B cell (primary cell): ENCODE measurements at regions not wholly inside any gene's neighbourhood (a gene's known extent, or its start where the extent isn't known, plus 50 kb on each side); places are given as distances from the start of the nearest gene placed in this dataset.

Experiments used
- CTCF ChIP-seq: fragments of 200-600 bp; IDR thresholded peaks from one replicate; pipeline ENCODE4 v1.8.0; 2022; ENCODE audit warnings: antibody characterized with exemption, mild to moderate bottlenecking
- EZH2 ChIP-seq: IDR thresholded peaks from 2 replicates; pipeline ENCODE4 v1.6.1; 2012; ENCODE audit warnings: borderline replicate concordance, low read depth, mild to moderate bottlenecking, moderate library complexity, low read length; ENCODE audit not compliant: insufficient read depth, poor library complexity, severe bottlenecking

GRCh38 chr1:209461168-209461567, 122.3 kb upstream of the CAMK1G start:
- TF ChIP-seq CTCF: no peak
- no peak for TF ChIP-seq EZH2
